Ectodermal cell (in vitro differentiated cells): ENCODE measurements at regions not wholly inside any gene's neighbourhood (a gene's known extent, or its start where the extent isn't known, plus 50 kb on each side); places are given as distances from the start of the nearest gene placed in this dataset.

ENCODE experiments used
- H3K27ac ChIP-seq: 2 replicates; pipeline ENCODE4 v1.7.0; 2013; ENCODE audit warnings: mild to moderate bottlenecking, low read depth, low read length; ENCODE audit not compliant: insufficient read depth, poor library complexity, severe bottlenecking
- H3K27me3 ChIP-seq: 2 replicates; pipeline ENCODE4 v1.7.0; 2013; ENCODE audit warnings: mild to moderate bottlenecking, low read length; ENCODE audit not compliant: insufficient read depth, control insufficient read depth, poor library complexity, severe bottlenecking
- H3K36me3 ChIP-seq: one replicate; pipeline ENCODE4 v1.7.0; 2013; ENCODE audit warnings: low read length; ENCODE audit not compliant: control insufficient read depth, insufficient read depth
- H3K4me1 ChIP-seq: one replicate; pipeline ENCODE4 v1.7.0; 2013; ENCODE audit warnings: low read length; ENCODE audit not compliant: control insufficient read depth, insufficient read depth
- H3K4me3 ChIP-seq: 2 replicates; pipeline ENCODE4 v1.7.0; 2013; ENCODE audit warnings: low read depth, low read length, control low read depth; ENCODE audit not compliant: insufficient read depth
- H3K9me3 ChIP-seq: 2 replicates; pipeline ENCODE4 v1.7.0; 2013; ENCODE audit warnings: mild to moderate bottlenecking, low read length, moderate library complexity; ENCODE audit not compliant: control insufficient read depth
- WGBS, 2 experiments: methylation state at CpG; one replicate each; pipeline ENCODE4 v1.1.7; 2013; ENCODE audit warnings: missing lambda C conversion rate in 2 of 2; 5-methylcytosine and 5-hydroxymethylcytosine counted together

GRCh38 chr2:8615252-8615575 lies 66.6 kb upstream of the ID2 start:
- Histone ChIP-seq H3K9me3 (no peaks in the 10 kb centered on the region), H3K36me3 (no peaks in the 10 kb centered on the region), H3K4me1 (no peaks in the 10 kb centered on the region), H3K27ac (no peak overlapping the region), H3K27me3 (no peaks in the 10 kb centered on the region), H3K4me3 (no peak overlapping the region)
- WGBS, 2 experiments, result 91 to 94% methylated on average over 6 of the region's 6 CpGs

DNA sequence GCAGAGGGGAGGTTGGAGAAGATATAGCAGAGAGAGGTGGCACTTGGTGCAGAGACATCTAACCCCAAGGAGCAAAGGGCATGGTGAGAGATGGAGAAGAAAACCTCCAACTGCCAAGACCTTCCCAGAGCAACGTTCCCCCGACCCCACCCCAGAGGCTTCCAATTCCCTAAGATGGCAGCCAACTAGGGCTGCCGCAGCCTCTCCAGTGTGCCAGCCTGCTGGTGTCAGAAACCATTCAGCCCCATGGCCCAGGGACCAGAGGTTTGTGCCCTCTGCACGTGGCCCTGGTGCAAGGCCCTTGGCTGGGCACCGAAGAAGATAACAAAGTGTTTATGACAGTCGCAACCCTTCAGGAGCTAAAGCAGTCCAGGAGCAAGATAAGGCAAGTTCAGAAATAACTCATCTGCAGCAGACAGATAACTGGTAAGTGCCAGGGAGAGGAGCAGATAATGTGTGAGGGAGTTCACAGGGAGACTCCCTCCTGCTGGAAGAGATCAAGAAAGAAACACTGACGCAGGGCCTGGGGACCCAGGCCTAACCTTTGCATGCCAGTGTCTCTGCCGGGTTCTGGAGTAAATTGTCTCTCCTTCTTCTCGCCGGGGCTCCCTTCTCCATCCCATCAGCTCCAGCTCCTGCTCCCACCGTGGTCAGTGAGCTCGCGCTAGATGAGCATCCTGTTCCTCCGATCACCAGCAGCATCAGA lies 66.1 kb upstream of the ID2 start:
- no peaks in the 10 kb centered on the region for H3K9me3 ChIP-seq
- no peaks in the 10 kb centered on the region for H3K4me1 ChIP-seq
- no peak overlapping the region for H3K4me3 ChIP-seq
- no peaks in the 10 kb centered on the region for H3K36me3 ChIP-seq
- no peak overlapping the region for H3K27ac ChIP-seq
- 93% methylated on average over 14 of the region's 14 CpGs for WGBS, 2 experiments
- H3K27me3 ChIP-seq, result no peaks in the 10 kb centered on the region

DNA sequence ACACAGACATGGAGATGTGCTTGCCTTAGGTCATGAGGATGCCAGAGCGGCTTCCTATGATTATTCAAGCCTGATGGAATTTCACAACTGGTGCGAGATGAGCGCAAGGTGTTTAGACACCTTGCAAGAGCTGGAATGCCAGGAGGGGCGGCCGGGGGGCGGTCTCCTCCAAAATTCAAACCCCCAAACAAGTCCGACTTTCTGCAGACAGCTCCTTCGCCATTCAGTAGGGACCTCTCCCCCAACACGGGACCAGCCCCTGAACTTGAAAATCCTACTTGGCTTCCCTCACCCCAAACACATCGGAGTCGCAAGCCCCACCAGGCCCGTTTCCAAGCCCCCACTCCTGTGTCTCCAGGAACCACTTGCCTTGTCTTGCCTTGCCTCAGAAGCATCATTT lies 64.8 kb upstream of the ID2 start:
- Histone ChIP-seq H3K4me1 (no peaks in the 10 kb centered on the region), H3K9me3 (no peaks in the 10 kb centered on the region), H3K36me3 (no peaks in the 10 kb centered on the region), H3K4me3 (no peak overlapping the region), H3K27me3 (no peaks in the 10 kb centered on the region), H3K27ac (no peak overlapping the region)
- 95 to 96% methylated on average over 12 of the region's 12 CpGs for WGBS, 2 experiments

GRCh38 chr2:8617590-8617989 lies 64.3 kb upstream of the ID2 start:
- no peaks in the 10 kb centered on the region for H3K36me3 ChIP-seq
- H3K4me3 ChIP-seq, result no peak overlapping the region
- H3K27me3 ChIP-seq, result no peaks in the 10 kb centered on the region
- no peak overlapping the region for H3K27ac ChIP-seq
- no peaks in the 10 kb centered on the region for H3K9me3 ChIP-seq
- 92 to 96% methylated on average over 8 of the region's 8 CpGs for WGBS, 2 experiments
- no peaks in the 10 kb centered on the region for H3K4me1 ChIP-seq

DNA sequence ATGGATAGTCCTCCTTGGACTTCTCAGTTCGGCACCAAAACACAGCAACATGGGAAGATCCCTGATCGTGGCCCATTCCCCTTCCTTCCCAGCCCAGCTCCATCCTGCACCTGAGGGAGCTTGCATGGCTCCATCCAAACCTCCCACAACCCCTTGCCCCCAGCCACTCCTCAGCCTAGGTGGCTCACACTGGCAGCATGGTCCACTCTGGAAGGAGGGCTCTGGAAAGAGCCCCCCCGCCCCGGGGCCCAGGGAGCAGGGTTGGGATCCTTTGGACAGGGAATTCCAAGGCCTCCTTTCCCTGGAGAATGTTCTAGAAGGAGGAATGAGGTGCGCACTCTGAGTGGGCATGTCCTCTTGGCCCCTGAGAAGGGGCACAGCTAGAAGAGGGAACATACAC lies 62.8 kb upstream of the ID2 start:
- Histone ChIP-seq H3K27ac (no peak overlapping the region), H3K4me1 (no peaks in the 10 kb centered on the region), H3K36me3 (no peaks in the 10 kb centered on the region), H3K4me3 (no peak overlapping the region), H3K9me3 (no peaks in the 10 kb centered on the region), H3K27me3 (no peaks in the 10 kb centered on the region)
- WGBS, 2 experiments, result 93 to 94% methylated on average over 5 of the region's 5 CpGs

DNA sequence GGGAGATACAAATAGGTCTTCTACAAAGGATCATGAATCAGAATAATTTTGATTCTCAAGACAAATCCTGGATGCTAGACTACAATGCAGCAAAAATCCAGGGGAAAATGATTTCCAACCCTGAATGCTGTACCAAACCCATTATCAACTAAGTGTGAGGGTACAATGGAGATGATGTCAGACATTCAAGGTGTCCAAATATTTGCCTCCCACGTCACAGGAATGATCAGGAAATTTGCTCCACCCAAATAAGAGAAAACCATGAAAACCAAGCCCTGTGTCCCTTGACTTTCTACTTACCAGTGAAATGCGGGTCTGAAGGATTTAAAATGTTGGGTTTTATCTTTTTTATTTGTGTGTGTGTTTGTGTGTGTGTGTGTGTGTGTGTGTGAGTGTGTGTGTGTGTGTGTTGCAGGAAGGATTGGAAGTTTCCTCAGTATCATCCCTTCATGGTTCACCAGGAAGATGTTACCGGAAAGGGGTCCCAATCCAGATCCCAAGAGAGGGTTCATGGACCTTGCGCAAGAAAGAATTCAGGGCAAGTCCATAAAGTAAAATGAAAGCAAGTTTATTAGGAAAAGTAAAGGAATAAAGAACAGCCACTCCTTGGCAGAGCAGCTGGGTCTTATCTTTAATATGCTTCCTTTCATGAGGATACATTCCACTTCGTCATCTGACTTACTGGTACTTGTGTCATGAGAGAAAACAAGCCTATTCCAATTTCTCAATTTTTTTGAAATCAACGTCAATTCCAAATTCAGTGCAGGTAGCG lies 61.1 kb upstream of the ID2 start:
- 93 to 97% methylated on average over 7 of the region's 7 CpGs for WGBS, 2 experiments
- no peaks in the 10 kb centered on the region for H3K27me3 ChIP-seq
- H3K36me3 ChIP-seq, result no peaks in the 10 kb centered on the region
- H3K4me1 ChIP-seq, result no peaks in the 10 kb centered on the region
- H3K9me3 ChIP-seq, result no peaks in the 10 kb centered on the region
- H3K27ac ChIP-seq, result no peak overlapping the region
- H3K4me3 ChIP-seq, result no peak overlapping the region

GRCh38 chr2:8622199-8622911 lies 59.5 kb upstream of the ID2 start:
- no peaks in the 10 kb centered on the region for H3K4me1 ChIP-seq
- WGBS, 2 experiments, result 86 to 90% methylated on average over 7 of the region's 7 CpGs
- no peaks in the 10 kb centered on the region for H3K27me3 ChIP-seq
- no peaks in the 10 kb centered on the region for H3K36me3 ChIP-seq
- H3K27ac ChIP-seq, result no peak overlapping the region
- H3K4me3 ChIP-seq, result no peak overlapping the region
- no peaks in the 10 kb centered on the region for H3K9me3 ChIP-seq

DNA sequence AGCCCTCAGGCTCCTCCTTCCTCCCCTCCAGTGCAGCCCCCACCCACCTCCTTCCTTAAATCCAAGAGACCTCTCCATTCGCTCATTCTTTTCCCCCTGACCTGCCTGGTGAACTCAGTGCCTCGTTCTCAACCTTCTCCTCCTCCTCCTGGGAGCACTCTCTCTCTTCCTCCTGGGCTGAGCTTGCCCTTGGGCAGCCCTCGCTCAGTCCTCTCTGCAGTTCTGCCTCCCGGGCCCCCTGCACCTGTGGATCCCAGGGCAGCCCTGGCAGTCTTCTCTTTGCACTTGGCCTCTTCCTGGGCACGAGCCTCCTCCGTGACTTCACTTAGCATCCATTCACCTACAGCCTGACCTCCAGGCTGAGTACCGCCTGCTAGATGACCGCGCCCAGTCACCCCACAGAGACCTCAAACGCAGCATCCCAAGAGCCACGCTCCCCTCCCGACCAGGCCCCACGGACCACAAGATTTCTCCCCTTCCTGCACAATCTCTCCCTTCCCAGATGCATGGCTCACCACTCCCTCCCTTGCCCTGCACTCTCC lies 58.9 kb upstream of the ID2 start:
- 80 to 84% methylated on average over 12 of the region's 13 CpGs for WGBS, 2 experiments

GRCh38 chr2:8623576-8623957 lies 58.3 kb upstream of the ID2 start:
- no peaks in the 10 kb centered on the region for H3K36me3 ChIP-seq
- no peak overlapping the region for H3K27ac ChIP-seq
- WGBS, 2 experiments, result 81 to 84% methylated on average over 12 of the region's 12 CpGs
- no peaks in the 10 kb centered on the region for H3K27me3 ChIP-seq
- no peak overlapping the region for H3K4me3 ChIP-seq
- H3K4me1 ChIP-seq, result no peaks in the 10 kb centered on the region
- no peaks in the 10 kb centered on the region for H3K9me3 ChIP-seq

More for the DNA sequence above, 58.9 kb upstream of the ID2 start:
- H3K4me3 ChIP-seq, result no peak overlapping the region
- H3K9me3 ChIP-seq, result no peaks in the 10 kb centered on the region
- no peaks in the 10 kb centered on the region for H3K36me3 ChIP-seq
- no peak overlapping the region for H3K27ac ChIP-seq
- H3K4me1 ChIP-seq, result no peaks in the 10 kb centered on the region
- no peaks in the 10 kb centered on the region for H3K27me3 ChIP-seq

DNA sequence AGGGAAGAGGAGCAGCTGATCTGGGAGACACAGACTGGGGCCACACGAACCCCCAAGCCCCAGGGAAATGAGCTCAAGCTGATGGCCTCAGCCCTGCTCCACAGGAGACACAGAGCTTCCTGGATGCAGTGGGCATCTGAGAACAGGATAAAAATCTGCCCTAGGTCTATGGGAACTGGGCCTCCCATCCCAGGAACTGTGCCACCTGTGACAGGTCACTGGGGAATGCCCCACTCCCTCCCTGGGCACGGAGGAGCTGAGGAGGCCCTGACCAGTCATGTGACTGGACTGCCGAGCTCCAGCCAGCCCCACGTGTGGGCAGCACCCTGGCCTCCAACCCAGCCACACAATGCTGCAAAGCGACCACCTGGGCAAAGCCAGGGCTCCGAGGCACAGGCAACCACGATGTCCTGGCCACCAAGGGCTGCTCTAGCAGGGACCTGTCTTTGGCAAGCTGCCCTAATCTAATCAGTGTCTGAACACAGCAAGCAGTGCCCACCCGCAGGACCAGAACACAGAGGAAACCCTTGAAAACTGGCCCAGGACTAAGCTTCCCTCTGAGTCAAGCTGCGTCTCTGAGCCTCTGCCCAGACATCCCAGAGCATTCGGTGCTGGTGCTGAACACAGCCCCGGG lies 57.8 kb upstream of the ID2 start:
- no peak overlapping the region for H3K4me3 ChIP-seq
- no peaks in the 10 kb centered on the region for H3K27me3 ChIP-seq
- no peaks in the 10 kb centered on the region for H3K9me3 ChIP-seq
- H3K36me3 ChIP-seq, result no peaks in the 10 kb centered on the region
- H3K27ac ChIP-seq, result no peak overlapping the region
- H3K4me1 ChIP-seq, result no peaks in the 10 kb centered on the region
- WGBS, 2 experiments, result 87 to 89% methylated on average over 11 of the region's 11 CpGs
